Endodermal cell (in vitro differentiated cells): ENCODE measurements at regions not wholly inside any gene's neighbourhood (a gene's known extent, or its start where the extent isn't known, plus 50 kb on each side); places are given as distances from the start of the nearest gene placed in this dataset.

Source experiments
- DNase-seq: peaks from one replicate; pipeline ENCODE4 v3.0.0-alpha.2; 2017
- H3K27ac ChIP-seq: 2 replicates; pipeline ENCODE4 v1.5.1; 2013; ENCODE audit warnings: mild to moderate bottlenecking, low read depth, low read length, moderate library complexity
- H3K27me3 ChIP-seq: 2 replicates; pipeline ENCODE4 v1.6.1; 2013; ENCODE audit warnings: mild to moderate bottlenecking, low read length, moderate library complexity; ENCODE audit not compliant: insufficient read depth, control insufficient read depth, poor library complexity, severe bottlenecking
- H3K36me3 ChIP-seq: 2 replicates; pipeline ENCODE4 v1.7.0; 2013; ENCODE audit warnings: mild to moderate bottlenecking, low read length, moderate library complexity; ENCODE audit not compliant: control insufficient read depth, insufficient read depth
- H3K4me1 ChIP-seq: one replicate; pipeline ENCODE4 v1.7.0; 2013; ENCODE audit warnings: low read length; ENCODE audit not compliant: control insufficient read depth, insufficient read depth
- H3K4me3 ChIP-seq: 2 replicates; pipeline ENCODE4 v1.5.1; 2013; ENCODE audit warnings: mild to moderate bottlenecking, low read length, moderate library complexity
- H3K9ac ChIP-seq: 2 replicates; pipeline ENCODE4 v1.6.1; 2013; ENCODE audit warnings: mild to moderate bottlenecking, low read length, moderate library complexity; ENCODE audit not compliant: poor library complexity, severe bottlenecking; ENCODE audit errors: extremely low read depth
- H3K9me3 ChIP-seq: 2 replicates; pipeline ENCODE4 v1.6.1; 2013; ENCODE audit warnings: mild to moderate bottlenecking, low read length, moderate library complexity; ENCODE audit not compliant: control insufficient read depth
- H3K27ac Mint-ChIP-seq: 2 replicates; pipeline ENCODE4 v1.8.0; 2020; ENCODE audit warnings: mixed read lengths
- H3K27me3 Mint-ChIP-seq: 2 replicates; pipeline ENCODE4 v1.8.0; 2021; ENCODE audit warnings: mild to moderate bottlenecking, mixed read lengths; ENCODE audit not compliant: insufficient read depth
- H3K36me3 Mint-ChIP-seq: 2 replicates; pipeline ENCODE4 v1.8.0; 2020; ENCODE audit warnings: low read depth, mixed read lengths
- H3K4me1 Mint-ChIP-seq: 2 replicates; pipeline ENCODE4 v1.8.0; 2020; ENCODE audit warnings: mixed read lengths
- H3K4me3 Mint-ChIP-seq: 2 replicates; pipeline ENCODE4 v1.8.0; 2020; ENCODE audit warnings: mild to moderate bottlenecking, moderate library complexity, mixed read lengths
- H3K9me3 Mint-ChIP-seq: 2 replicates; pipeline ENCODE4 v1.8.0; 2020; ENCODE audit warnings: mild to moderate bottlenecking, mixed read lengths
- WGBS, 2 experiments: methylation state at CpG; one replicate each; pipeline versions ENCODE4 v1.1.5 to v1.1.7; 2013; ENCODE audit warnings: missing lambda C conversion rate in 2 of 2, mixed read lengths in 1 of 2; ENCODE audit not compliant: insufficient coverage in 1 of 2, insufficient read length in 1 of 2; 5-methylcytosine and 5-hydroxymethylcytosine counted together
- TF ChIP-seq, protein P1 (sequence below): fragments of 200-600 bp; sonication (generic); conservative IDR thresholded peaks from 2 replicates; pipeline ENCODE4 v1.5.0; 2021; ENCODE audit warnings: antibody characterized with exemption, mild to moderate bottlenecking

DNA sequence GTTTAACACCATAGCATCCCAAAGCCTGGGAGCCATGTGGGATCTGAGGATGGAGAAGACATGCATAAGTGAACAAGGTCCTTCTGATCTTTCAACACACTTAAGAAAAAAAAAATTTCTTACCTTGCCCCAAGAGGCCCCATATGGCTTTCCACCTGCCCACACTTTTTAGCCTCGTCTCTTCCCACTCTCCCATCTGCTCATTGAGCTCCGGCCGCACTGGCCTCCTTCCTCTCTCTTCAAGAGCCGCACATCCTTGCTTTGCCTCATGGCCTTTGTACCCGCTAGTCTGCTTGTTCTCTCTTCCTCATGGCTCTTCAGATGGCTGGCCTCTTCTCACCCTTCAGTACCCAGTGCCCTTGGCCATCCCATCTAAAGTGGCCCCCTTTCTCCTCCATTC is 70.2 kb upstream of the PDE4B start:
- Mint-ChIP-seq H3K9me3 (no peaks in the 10 kb centered on the region), H3K36me3 (no peaks in the 10 kb centered on the region), H3K4me3 (no peak overlapping the region), H3K27me3 (no peaks in the 10 kb centered on the region), H3K4me1 (no peaks in the 10 kb centered on the region), H3K27ac (no peak overlapping the region)
- TF ChIP-seq, protein P1, sequence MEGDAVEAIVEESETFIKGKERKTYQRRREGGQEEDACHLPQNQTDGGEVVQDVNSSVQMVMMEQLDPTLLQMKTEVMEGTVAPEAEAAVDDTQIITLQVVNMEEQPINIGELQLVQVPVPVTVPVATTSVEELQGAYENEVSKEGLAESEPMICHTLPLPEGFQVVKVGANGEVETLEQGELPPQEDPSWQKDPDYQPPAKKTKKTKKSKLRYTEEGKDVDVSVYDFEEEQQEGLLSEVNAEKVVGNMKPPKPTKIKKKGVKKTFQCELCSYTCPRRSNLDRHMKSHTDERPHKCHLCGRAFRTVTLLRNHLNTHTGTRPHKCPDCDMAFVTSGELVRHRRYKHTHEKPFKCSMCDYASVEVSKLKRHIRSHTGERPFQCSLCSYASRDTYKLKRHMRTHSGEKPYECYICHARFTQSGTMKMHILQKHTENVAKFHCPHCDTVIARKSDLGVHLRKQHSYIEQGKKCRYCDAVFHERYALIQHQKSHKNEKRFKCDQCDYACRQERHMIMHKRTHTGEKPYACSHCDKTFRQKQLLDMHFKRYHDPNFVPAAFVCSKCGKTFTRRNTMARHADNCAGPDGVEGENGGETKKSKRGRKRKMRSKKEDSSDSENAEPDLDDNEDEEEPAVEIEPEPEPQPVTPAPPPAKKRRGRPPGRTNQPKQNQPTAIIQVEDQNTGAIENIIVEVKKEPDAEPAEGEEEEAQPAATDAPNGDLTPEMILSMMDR: no peak
- Histone ChIP-seq H3K36me3 (no peaks in the 10 kb centered on the region), H3K4me3 (no peak overlapping the region), H3K27ac (no peak overlapping the region), H3K27me3 (no peaks in the 10 kb centered on the region), H3K4me1 (no peaks in the 10 kb centered on the region), H3K9ac (no peak overlapping the region), H3K9me3 (no peaks in the 10 kb centered on the region)
- 93 to 100% methylated on average over 2 to 5 of the region's 5 CpGs for WGBS, 2 experiments
- DNase-seq: no peak

DNA sequence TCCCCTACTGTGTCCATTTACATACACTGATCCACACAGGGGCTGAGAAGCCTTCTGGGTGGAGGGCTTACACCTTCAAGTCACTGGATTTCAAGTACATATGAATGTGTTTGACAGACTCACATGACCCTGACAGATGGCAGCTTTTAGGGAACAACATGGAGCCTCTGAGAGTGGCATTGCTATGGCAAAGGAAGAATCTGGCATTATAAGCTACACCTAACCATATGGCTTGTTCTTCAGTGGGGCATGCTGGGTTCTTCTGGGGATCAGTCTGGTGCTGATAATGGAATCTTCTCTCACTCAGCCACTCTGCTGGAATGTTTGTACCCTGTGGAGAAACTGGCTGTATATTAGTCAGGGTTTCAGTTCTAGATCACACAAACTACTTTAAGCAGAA is 68.5 kb upstream of the PDE4B start:
- no peak overlapping the region for H3K27ac Mint-ChIP-seq
- H3K9ac ChIP-seq: no peak overlapping the region
- H3K36me3 ChIP-seq: no peaks in the 10 kb centered on the region
- H3K4me3 ChIP-seq: no peak overlapping the region
- no peaks in the 10 kb centered on the region for H3K36me3 Mint-ChIP-seq
- no peak overlapping the region for H3K27ac ChIP-seq
- H3K27me3 Mint-ChIP-seq: no peaks in the 10 kb centered on the region
- H3K4me3 Mint-ChIP-seq: no peak overlapping the region
- H3K27me3 ChIP-seq: no peaks in the 10 kb centered on the region
- no peak for DNase-seq
- no peaks in the 10 kb centered on the region for H3K4me1 ChIP-seq
- TF ChIP-seq, protein P1: no peak
- no peaks in the 10 kb centered on the region for H3K4me1 Mint-ChIP-seq
- no peaks in the 10 kb centered on the region for H3K9me3 Mint-ChIP-seq
- H3K9me3 ChIP-seq: no peaks in the 10 kb centered on the region

DNA sequence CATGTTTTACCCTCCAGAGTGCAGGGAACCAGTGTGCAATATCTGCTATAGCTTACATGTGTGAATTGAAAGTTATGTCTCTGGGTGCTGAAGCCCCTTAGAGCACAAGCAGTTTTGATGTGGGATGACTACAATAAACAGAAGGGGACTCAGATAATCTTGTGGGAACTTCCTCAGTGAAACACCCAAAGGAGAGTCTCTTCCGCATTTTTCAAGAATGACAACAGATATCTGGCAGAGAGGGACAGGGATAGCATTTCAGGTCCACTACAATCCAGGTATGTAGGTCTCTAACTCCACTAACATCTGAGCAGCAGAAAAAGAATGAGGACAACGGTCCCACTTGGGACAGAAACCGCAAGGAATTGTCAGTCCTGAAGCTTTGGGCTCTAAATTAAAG is 67.6 kb upstream of the PDE4B start:
- DNase-seq: no peak
- TF ChIP-seq, protein P1: no peak
- H3K27me3 ChIP-seq: no peaks in the 10 kb centered on the region
- H3K36me3 ChIP-seq: no peaks in the 10 kb centered on the region
- H3K36me3 Mint-ChIP-seq: no peaks in the 10 kb centered on the region
- H3K9me3 Mint-ChIP-seq: no peaks in the 10 kb centered on the region
- H3K4me1 Mint-ChIP-seq: no peaks in the 10 kb centered on the region
- WGBS, 2 experiments: 90 to 100% methylated on average over 2 to 3 of the region's 3 CpGs
- H3K9me3 ChIP-seq: no peaks in the 10 kb centered on the region
- H3K4me1 ChIP-seq: no peaks in the 10 kb centered on the region
- no peak overlapping the region for H3K9ac ChIP-seq
- no peak overlapping the region for H3K4me3 Mint-ChIP-seq
- no peak overlapping the region for H3K4me3 ChIP-seq
- H3K27ac Mint-ChIP-seq: no peak overlapping the region
- no peak overlapping the region for H3K27ac ChIP-seq
- H3K27me3 Mint-ChIP-seq: no peaks in the 10 kb centered on the region
